ENCODE measurements at regions not wholly inside any gene's neighbourhood (a gene's known extent, or its start where the extent isn't known, plus 50 kb on each side); places are given as distances from the start of the nearest gene placed in this dataset.
A peak's percentile ranks its signal among the peaks of the same experiment; 100 is the strongest.

DNA sequence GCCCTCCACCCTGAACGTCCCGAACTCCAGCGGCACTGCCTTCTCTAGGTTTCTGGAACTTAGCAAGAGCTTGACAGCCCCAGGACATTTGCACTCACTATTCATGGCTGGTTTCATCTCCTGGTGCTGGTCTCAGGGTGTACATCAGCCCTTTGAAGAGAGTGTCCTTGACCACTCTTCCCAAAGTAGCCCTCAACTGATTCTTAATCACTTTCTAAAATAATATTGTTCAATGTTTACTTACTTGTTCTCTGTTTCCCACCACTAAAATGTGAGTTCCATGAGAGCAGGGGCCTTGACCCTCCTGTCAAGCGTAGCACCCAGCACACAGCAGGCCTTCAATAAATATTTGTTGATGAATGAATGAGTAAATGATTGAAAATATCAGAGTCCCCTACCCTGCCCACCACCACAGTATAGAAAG is 262.5 kb downstream of the RHOU start:
- Histone ChIP-seq H3K27ac (ENCODE audit: low read depth in 1 of 2, low read length in 2 of 2) (no peak overlapping the region), H3K9me3 (ENCODE audit: control insufficient read depth in 4 of 4, low read length in 3 of 4) (no peaks in the 10 kb centered on the region), H3K36me3 (ENCODE audit: control insufficient read depth in 4 of 4, insufficient read depth in 3 of 4, low read depth in 1 of 4, low read length in 3 of 4) (no peaks in the 10 kb centered on the region), H3K9ac (ENCODE audit: low read depth in 1 of 2, low read length in 2 of 2) (no peak overlapping the region), H3K4me1 (ENCODE audit: control insufficient read depth in 4 of 4, insufficient read depth in 4 of 4, low read length in 3 of 4) (no peaks in the 10 kb centered on the region), H3K27me3 (ENCODE audit: control insufficient read depth in 4 of 4, insufficient read depth in 4 of 4, low read length in 3 of 4) (no peaks in the 10 kb centered on the region), H3K4me3 (ENCODE audit: low read depth in 1 of 3, low read length in 3 of 3) (no peak overlapping the region)
- DNase-seq (ENCODE audit: low spot score): no peak
- TF ChIP-seq REST (IDR thresholded peaks at IDR 0.05) (no peak), FOXA1 (IDR thresholded peaks at IDR 0.05) (no peak), JUND (IDR thresholded peaks at IDR 0.05) (no peak), TAF1 (conservative IDR thresholded peaks at IDR 0.05) (no peak), HNF4G (IDR thresholded peaks at IDR 0.05) (no peak), SP1 (IDR thresholded peaks at IDR 0.05) (no peak), FOXA2 (IDR thresholded peaks at IDR 0.05) (no peak), RXRA (IDR thresholded peaks at IDR 0.05) (no peak), ZBTB33 (IDR thresholded peaks at IDR 0.05) (no peak), NR2F2 (IDR thresholded peaks at IDR 0.05) (no peak), YY1 (IDR thresholded peaks at IDR 0.05) (no peak), GABPA (IDR thresholded peaks at IDR 0.05 in 1 of 2, conservative IDR thresholded peaks at IDR 0.05 in 1 of 2) (no peak)
- 95% methylated on average over 4 of the region's 4 CpGs for WGBS

- no peaks in the 10 kb centered on the region for H3K27me3 ChIP-seq (ENCODE audit: control insufficient read depth in 4 of 4, insufficient read depth in 4 of 4, low read length in 3 of 4)
- no peak for DNase-seq (ENCODE audit: low spot score)
- H3K36me3 ChIP-seq (ENCODE audit: control insufficient read depth in 4 of 4, insufficient read depth in 3 of 4, low read depth in 1 of 4, low read length in 3 of 4): no peaks in the 10 kb centered on the region
- no peaks in the 10 kb centered on the region for H3K9me3 ChIP-seq (ENCODE audit: control insufficient read depth in 4 of 4, low read length in 3 of 4)
- no peaks in the 10 kb centered on the region for H3K4me1 ChIP-seq (ENCODE audit: control insufficient read depth in 4 of 4, insufficient read depth in 4 of 4, low read length in 3 of 4)
- no peak overlapping the region for H3K27ac ChIP-seq (ENCODE audit: low read depth in 1 of 2, low read length in 2 of 2)
- 82% methylated on average over 6 of the region's 6 CpGs for WGBS
- TF ChIP-seq GABPA (IDR thresholded peaks at IDR 0.05 in 1 of 2, conservative IDR thresholded peaks at IDR 0.05 in 1 of 2): no peak
- TF ChIP-seq ZBTB33 (IDR thresholded peaks at IDR 0.05): no peak
- peak in 1 of 2 donors; percentile 41 for TF ChIP-seq RAD21 (IDR thresholded peaks at IDR 0.05)
- TF ChIP-seq FOXA2 (IDR thresholded peaks at IDR 0.05): no peak
- TF ChIP-seq HNF4G (IDR thresholded peaks at IDR 0.05): no peak
- no peak overlapping the region for H3K4me3 ChIP-seq (ENCODE audit: low read depth in 1 of 3, low read length in 3 of 3)
- no peak overlapping the region for H3K9ac ChIP-seq (ENCODE audit: low read depth in 1 of 2, low read length in 2 of 2)
Observed at GRCh38 chr1:228998179-228998578, 262.9 kb downstream of the RHOU start.

Data from liver (tissue), 7 donors.